ENCODE measurements at regions not wholly inside any gene's neighbourhood (a gene's known extent, or its start where the extent isn't known, plus 50 kb on each side); places are given as distances from the start of the nearest gene placed in this dataset.

DNA sequence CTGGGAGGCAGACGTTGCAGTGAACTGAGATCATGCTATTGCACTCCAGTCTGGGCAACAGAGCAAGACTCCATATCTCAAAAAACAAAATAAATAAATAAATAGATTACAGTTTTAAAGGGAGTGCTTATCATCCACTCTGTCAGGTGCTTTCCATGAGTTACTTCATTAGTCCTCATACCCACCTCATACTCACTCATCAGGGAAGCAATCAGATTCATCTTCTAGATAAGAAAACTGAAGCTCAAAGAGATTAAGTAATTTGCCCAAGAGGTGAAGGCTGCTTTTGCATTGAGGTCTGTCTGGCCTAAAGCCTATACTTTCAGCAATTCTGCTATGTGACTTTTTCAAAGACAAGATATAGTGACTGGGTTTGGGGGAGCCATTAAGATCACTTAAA, 101.0 kb downstream of the RASSF10 start:
- TF ChIP-seq, protein P1, sequence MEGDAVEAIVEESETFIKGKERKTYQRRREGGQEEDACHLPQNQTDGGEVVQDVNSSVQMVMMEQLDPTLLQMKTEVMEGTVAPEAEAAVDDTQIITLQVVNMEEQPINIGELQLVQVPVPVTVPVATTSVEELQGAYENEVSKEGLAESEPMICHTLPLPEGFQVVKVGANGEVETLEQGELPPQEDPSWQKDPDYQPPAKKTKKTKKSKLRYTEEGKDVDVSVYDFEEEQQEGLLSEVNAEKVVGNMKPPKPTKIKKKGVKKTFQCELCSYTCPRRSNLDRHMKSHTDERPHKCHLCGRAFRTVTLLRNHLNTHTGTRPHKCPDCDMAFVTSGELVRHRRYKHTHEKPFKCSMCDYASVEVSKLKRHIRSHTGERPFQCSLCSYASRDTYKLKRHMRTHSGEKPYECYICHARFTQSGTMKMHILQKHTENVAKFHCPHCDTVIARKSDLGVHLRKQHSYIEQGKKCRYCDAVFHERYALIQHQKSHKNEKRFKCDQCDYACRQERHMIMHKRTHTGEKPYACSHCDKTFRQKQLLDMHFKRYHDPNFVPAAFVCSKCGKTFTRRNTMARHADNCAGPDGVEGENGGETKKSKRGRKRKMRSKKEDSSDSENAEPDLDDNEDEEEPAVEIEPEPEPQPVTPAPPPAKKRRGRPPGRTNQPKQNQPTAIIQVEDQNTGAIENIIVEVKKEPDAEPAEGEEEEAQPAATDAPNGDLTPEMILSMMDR (IDR thresholded peaks at IDR 0.05; ENCODE audit: low read length) = no peak
- no peak for TF ChIP-seq EZH2 (IDR thresholded peaks at IDR 0.05; ENCODE audit: borderline replicate concordance, low read length)
- Histone ChIP-seq H3K9me3 (ENCODE audit: low read length) (no peaks in the 10 kb centered on the region), H3K36me3 (ENCODE audit: insufficient read depth, low read length) (no peaks in the 10 kb centered on the region), H3K79me2 (ENCODE audit: insufficient read depth, low read length) (no peaks in the 10 kb centered on the region), H2AFZ (ENCODE audit: low read length) (no peak overlapping the region), H3K4me3 (ENCODE audit: low read depth, low read length, poor library complexity, severe bottlenecking) (no peak overlapping the region), H3K27ac (ENCODE audit: low read depth, low read length, poor library complexity, severe bottlenecking) (no peak overlapping the region), H3K4me1 (ENCODE audit: insufficient read depth, low read length, severe bottlenecking) (no peaks in the 10 kb centered on the region), H3K9me2 (ENCODE audit: low read depth, low read length) (no peaks in the 10 kb centered on the region), H3K9ac (ENCODE audit: low read length) (no peak overlapping the region), H4K20me1 (ENCODE audit: insufficient read depth, low read length) (no peaks in the 10 kb centered on the region), H3K27me3 (ENCODE audit: insufficient read depth, low read length) (no peaks in the 10 kb centered on the region), H3F3A (ENCODE audit: insufficient read depth, low read length) (no peaks in the 10 kb centered on the region), H3K4me2 (ENCODE audit: low read length) (no peak overlapping the region)

DNA sequence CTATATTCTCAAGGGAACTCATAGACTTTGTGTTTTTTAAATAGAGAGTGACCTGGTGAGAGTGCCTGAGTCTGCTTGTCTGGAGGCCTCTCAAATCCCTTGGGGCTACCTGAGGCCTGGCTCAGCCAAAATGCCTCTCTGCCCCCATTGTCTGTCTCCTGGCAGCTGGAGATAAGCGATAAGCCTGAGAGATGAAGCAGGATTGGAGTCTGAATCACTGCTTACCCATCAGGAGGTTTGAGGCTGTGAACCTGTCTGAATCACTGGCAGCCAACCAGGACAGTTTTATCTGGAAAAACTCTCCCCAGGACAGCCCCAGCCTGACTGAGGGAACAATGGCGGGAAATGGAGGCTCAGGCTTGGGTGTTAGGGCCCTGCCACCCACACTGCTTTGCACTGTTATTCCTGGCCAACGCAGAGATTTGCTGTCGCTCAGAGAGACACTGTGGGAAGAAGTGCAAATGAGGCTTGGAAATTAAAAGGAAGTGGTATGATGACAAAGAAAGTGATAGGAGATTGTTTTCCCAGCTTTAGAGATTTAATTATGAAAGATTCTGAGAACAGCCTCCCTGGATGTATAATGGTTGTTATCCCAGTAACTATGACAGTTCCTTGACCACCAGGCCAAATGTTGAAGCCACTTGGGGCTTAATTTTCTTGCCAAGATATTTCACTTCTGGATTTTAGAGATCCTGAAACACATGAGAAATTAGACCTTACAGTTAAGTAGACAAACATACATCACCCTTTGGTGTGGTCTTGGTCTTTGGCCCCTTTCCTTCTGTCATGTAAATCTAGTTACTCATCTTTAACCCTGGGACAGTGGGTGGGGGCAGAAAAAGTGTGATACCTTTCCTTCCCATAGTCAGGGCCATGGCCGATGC, 102.1 kb downstream of the RASSF10 start:
- no peaks in the 10 kb centered on the region for H3F3A ChIP-seq (ENCODE audit: insufficient read depth, low read length)

DNA sequence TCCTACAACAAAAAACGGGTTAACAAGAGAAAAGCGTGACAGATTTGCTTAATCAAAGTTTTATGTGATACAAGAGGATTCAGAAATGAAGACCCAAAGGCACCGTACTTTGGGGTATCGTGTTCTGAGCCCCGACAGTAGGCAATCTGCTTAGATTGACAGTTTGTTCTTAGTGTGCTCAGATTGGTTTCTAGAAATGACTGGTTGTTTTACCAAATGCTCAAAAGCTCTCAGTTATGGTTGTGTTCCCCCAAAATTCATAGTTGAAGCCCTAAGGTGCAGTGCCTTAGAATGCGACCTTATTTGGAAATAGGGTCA, 102.7 kb downstream of the RASSF10 start:
- Histone ChIP-seq H3K36me3 (ENCODE audit: insufficient read depth, low read length) (no peaks in the 10 kb centered on the region), H3F3A (ENCODE audit: insufficient read depth, low read length) (no peaks in the 10 kb centered on the region), H3K9ac (ENCODE audit: low read length) (no peak overlapping the region), H2AFZ (ENCODE audit: low read length) (no peak overlapping the region), H3K9me3 (ENCODE audit: low read length) (no peaks in the 10 kb centered on the region), H3K4me3 (ENCODE audit: low read depth, low read length, poor library complexity, severe bottlenecking) (no peak overlapping the region), H3K9me2 (ENCODE audit: low read depth, low read length) (no peaks in the 10 kb centered on the region), H3K27me3 (ENCODE audit: insufficient read depth, low read length) (no peaks in the 10 kb centered on the region), H3K79me2 (ENCODE audit: insufficient read depth, low read length) (no peaks in the 10 kb centered on the region), H4K20me1 (ENCODE audit: insufficient read depth, low read length) (no peaks in the 10 kb centered on the region), H3K4me1 (ENCODE audit: insufficient read depth, low read length, severe bottlenecking) (no peaks in the 10 kb centered on the region), H3K27ac (ENCODE audit: low read depth, low read length, poor library complexity, severe bottlenecking) (no peak overlapping the region), H3K4me2 (ENCODE audit: low read length) (no peak overlapping the region)
- TF ChIP-seq EZH2 (IDR thresholded peaks at IDR 0.05; ENCODE audit: borderline replicate concordance, low read length) = no peak
- TF ChIP-seq, protein P1 (IDR thresholded peaks at IDR 0.05; ENCODE audit: low read length) = no peak

More for the DNA sequence above, 102.1 kb downstream of the RASSF10 start:
- H3K4me3 ChIP-seq (ENCODE audit: low read depth, low read length, poor library complexity, severe bottlenecking) = no peak overlapping the region
- H3K9me3 ChIP-seq (ENCODE audit: low read length) = no peaks in the 10 kb centered on the region
- no peak overlapping the region for H3K27ac ChIP-seq (ENCODE audit: low read depth, low read length, poor library complexity, severe bottlenecking)
- no peaks in the 10 kb centered on the region for H3K27me3 ChIP-seq (ENCODE audit: insufficient read depth, low read length)
- H3K4me1 ChIP-seq (ENCODE audit: insufficient read depth, low read length, severe bottlenecking) = no peaks in the 10 kb centered on the region
- H3K4me2 ChIP-seq (ENCODE audit: low read length) = no peak overlapping the region
- H3K9ac ChIP-seq (ENCODE audit: low read length) = no peak overlapping the region
- TF ChIP-seq, protein P1 (IDR thresholded peaks at IDR 0.05; ENCODE audit: low read length) = no peak
- no peak for TF ChIP-seq EZH2 (IDR thresholded peaks at IDR 0.05; ENCODE audit: borderline replicate concordance, low read length)
- no peak overlapping the region for H2AFZ ChIP-seq (ENCODE audit: low read length)
- no peaks in the 10 kb centered on the region for H3K79me2 ChIP-seq (ENCODE audit: insufficient read depth, low read length)
- no peaks in the 10 kb centered on the region for H4K20me1 ChIP-seq (ENCODE audit: insufficient read depth, low read length)
- no peaks in the 10 kb centered on the region for H3K36me3 ChIP-seq (ENCODE audit: insufficient read depth, low read length)
- H3K9me2 ChIP-seq (ENCODE audit: low read depth, low read length) = no peaks in the 10 kb centered on the region

Measured in OCI-LY1 (cell line).